Adrenal gland (tissue), 9 donors: ENCODE measurements at regions not wholly inside any gene's neighbourhood (a gene's known extent, or its start where the extent isn't known, plus 50 kb on each side); places are given as distances from the start of the nearest gene placed in this dataset.
"Not testable (repeated sequence)": the region's sequence is repeated elsewhere in the genome, so short reads cannot be mapped to it uniquely, and the experiment has no call there.

ENCODE experiments used
- DNase-seq, 7 donors: peaks; one replicate each; pipeline ENCODE4 v3.0.0-alpha.2; 2019 to 2020
- H3K27ac ChIP-seq, 5 donors: fragments of 200-600 bp; sonication (generic) in 4 of 5; 1 replicate in 3 of 5; 2 replicates in 2 of 5; pipeline versions ENCODE4 v1.5.1 to v1.8.0; 2016 to 2020; ENCODE audit warnings: mild to moderate bottlenecking in 1 of 5
- H3K27me3 ChIP-seq: fragments of 200-600 bp; 2 replicates; pipeline ENCODE4 v1.8.0; 2021
- H3K36me3 ChIP-seq, 2 donors: fragments of 200-600 bp; replicated peaks in 1 of 2; 1 replicate in 1 of 2; 2 replicates in 1 of 2; pipeline versions ENCODE4 v1.5.1 to v1.8.0; 2018 to 2022
- H3K4me1 ChIP-seq, 2 donors: fragments of 200-600 bp; replicated peaks in 1 of 2; 1 replicate in 1 of 2; 2 replicates in 1 of 2; pipeline versions ENCODE4 v1.5.1 to v1.8.0; 2018 to 2021
- H3K4me3 ChIP-seq, 4 donors: fragments of 200-600 bp; sonication (generic) in 3 of 4; one replicate each; pipeline ENCODE4 v1.5.1; 2016 to 2018
- H3K9me3 ChIP-seq, 3 donors: fragments of 200-600 bp; sonication (generic) in 1 of 3; replicated peaks in 1 of 3; 1 replicate in 2 of 3; 2 replicates in 1 of 3; pipeline versions ENCODE4 v1.5.1 to v1.8.0; 2016 to 2021
- CTCF ChIP-seq, 6 experiments: fragments of 450-650 bp in 4 of 6; fragments of 200-600 bp in 2 of 6; sonication (generic) in 1 of 6; IDR thresholded peaks; 1 replicate in 5 of 6; 2 replicates in 1 of 6; pipeline versions ENCODE4 v1.5.1 to v1.8.0; 2016 to 2021; ENCODE audit warnings: antibody characterized with exemption in 6 of 6, mild to moderate bottlenecking in 2 of 6, moderate library complexity in 1 of 6
- POLR2A ChIP-seq, 2 donors: fragments of 450-650 bp; IDR thresholded peaks; one replicate each; pipeline ENCODE4 v1.6.1; 2017; ENCODE audit warnings: antibody characterized with exemption in 2 of 2, mild to moderate bottlenecking in 2 of 2, moderate library complexity in 1 of 2
- WGBS, 4 donors: extraction: QIAGEN DNeasy Blood & Tissue Kit in 2 of 4; methylation state at CpG; one replicate each; pipeline versions ENCODE4 v1.1.5 to v1.1.7; 2013 to 2017; 5-methylcytosine and 5-hydroxymethylcytosine counted together
- intact Hi-C, 2 donors: fragments of 100-400 bp; cut with DNase I; formaldehyde crosslinking; loops; one replicate each; pipeline versions ENCODE4 v1.14.1 to v1.15.0; 2022 to 2023
- donor health status: healthy with polysubstance abuse.
- donor health status: Bipolar disorder and iron deficiency.
- donor health status: DM: yes; HTN: yes; CAD: no.
- donor health status: DM: no; HTN: no; CAD: no.
- donor health status: DM: no; HTN: no; CAD: no.

GRCh38 chr5:86461169-86461956, 156.4 kb upstream of the COX7C start:
- H3K36me3 ChIP-seq: no peaks in the 10 kb centered on the region
- intact Hi-C loops: no loop called here
- WGBS, 4 donors: 29 to 36% (median 33%) methylated on average over 4 of the region's 4 CpGs
- no peaks in the 10 kb centered on the region for H3K9me3 ChIP-seq
- H3K27ac ChIP-seq: no peak overlapping the region
- TF ChIP-seq POLR2A (IDR thresholded peaks at IDR 0.05): no peak
- no peak for TF ChIP-seq CTCF (IDR thresholded peaks at IDR 0.05)
- no peak overlapping the region for H3K4me3 ChIP-seq
- H3K4me1 ChIP-seq: no peaks in the 10 kb centered on the region
- no peak for DNase-seq
- no peaks in the 10 kb centered on the region for H3K27me3 ChIP-seq

DNA sequence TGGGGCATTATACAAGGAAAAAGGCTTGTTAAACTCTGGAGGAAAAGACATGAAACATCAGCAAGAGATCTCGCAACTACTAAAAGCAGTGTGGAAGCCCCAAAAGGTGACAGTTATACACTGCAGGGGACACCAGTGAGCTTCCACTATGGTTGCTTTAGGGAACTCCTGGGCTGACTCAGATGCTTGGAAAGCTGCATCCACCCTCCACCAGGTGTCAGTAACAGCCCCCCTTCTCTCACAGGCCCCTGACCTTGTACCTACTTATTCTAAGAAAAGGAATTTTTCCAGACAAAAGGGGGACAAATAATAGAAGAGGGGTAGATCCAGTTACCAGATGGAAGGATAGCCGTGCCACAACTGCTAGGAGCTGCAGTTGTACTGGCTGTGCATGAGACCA, 154.4 kb upstream of the COX7C start:
- no peak overlapping the region for H3K4me3 ChIP-seq
- H3K4me1 ChIP-seq: no peaks in the 10 kb centered on the region
- intact Hi-C loops: no loop called here
- H3K36me3 ChIP-seq: no peaks in the 10 kb centered on the region
- no peak for TF ChIP-seq CTCF (IDR thresholded peaks at IDR 0.05)
- no peak for TF ChIP-seq POLR2A (IDR thresholded peaks at IDR 0.05)
- H3K27me3 ChIP-seq: no peaks in the 10 kb centered on the region
- WGBS, 4 donors: 52 to 85% (median 77%) methylated on average over 2 of the region's 2 CpGs
- no peak overlapping the region for H3K27ac ChIP-seq
- H3K9me3 ChIP-seq: no peaks in the 10 kb centered on the region
- DNase-seq: no peak

- TF ChIP-seq POLR2A (IDR thresholded peaks at IDR 0.05): no peak
- TF ChIP-seq CTCF (IDR thresholded peaks at IDR 0.05): no peak
- 72 to 83% (median 74%) methylated on average over 6 of the region's 6 CpGs for WGBS, 4 donors
- intact Hi-C loops: no loop called here
Observed at GRCh38 chr5:86465052-86465838, 152.5 kb upstream of the COX7C start.

DNA sequence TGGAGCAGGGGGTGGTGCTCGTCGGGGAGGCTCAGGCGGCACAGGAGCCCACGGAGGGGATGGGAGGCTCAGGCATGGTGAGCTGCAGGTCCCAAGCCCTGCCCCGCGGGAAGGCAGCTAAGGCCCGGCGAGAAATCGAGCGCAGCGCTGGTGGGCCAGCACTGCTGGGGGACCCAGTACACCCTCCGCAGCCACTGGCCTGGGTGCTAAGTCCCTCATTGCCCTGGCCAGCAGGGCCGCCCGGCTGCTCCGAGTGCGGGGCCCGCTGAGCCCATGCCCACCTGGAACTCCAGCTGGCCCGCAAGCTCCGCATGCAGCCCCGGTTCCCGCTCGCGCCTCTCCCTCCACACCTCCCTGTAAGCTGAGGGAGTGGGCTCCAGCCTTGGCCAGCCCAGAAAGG, 151.0 kb upstream of the COX7C start:
- H3K36me3 ChIP-seq, intact Hi-C loops, H3K27me3 ChIP-seq, H3K4me3 ChIP-seq, H3K4me1 ChIP-seq, H3K9me3 ChIP-seq, H3K27ac ChIP-seq, DNase-seq: not testable (repeated sequence)
- 90 to 98% (median 95%) methylated on average over 8 to 23 of the region's 23 CpGs for WGBS, 4 donors

More at GRCh38 chr5:86465052-86465838, 152.5 kb upstream of the COX7C start:
- H3K36me3 ChIP-seq: no peaks in the 10 kb centered on the region
- H3K4me3 ChIP-seq: no peak overlapping the region
- no peak overlapping the region for H3K27ac ChIP-seq
- no peak for DNase-seq
- H3K4me1 ChIP-seq: no peaks in the 10 kb centered on the region
- H3K9me3 ChIP-seq: no peaks in the 10 kb centered on the region
- H3K27me3 ChIP-seq: no peaks in the 10 kb centered on the region
